ENCODE measurements at regions not wholly inside any gene's neighbourhood (a gene's known extent, or its start where the extent isn't known, plus 50 kb on each side); places are given as distances from the start of the nearest gene placed in this dataset.

GRCh38 chr2:126774761-126775160 is 118.8 kb downstream of the GYPC start:
- DNase-seq (ENCODE audit: low read depth): no peak

DNA sequence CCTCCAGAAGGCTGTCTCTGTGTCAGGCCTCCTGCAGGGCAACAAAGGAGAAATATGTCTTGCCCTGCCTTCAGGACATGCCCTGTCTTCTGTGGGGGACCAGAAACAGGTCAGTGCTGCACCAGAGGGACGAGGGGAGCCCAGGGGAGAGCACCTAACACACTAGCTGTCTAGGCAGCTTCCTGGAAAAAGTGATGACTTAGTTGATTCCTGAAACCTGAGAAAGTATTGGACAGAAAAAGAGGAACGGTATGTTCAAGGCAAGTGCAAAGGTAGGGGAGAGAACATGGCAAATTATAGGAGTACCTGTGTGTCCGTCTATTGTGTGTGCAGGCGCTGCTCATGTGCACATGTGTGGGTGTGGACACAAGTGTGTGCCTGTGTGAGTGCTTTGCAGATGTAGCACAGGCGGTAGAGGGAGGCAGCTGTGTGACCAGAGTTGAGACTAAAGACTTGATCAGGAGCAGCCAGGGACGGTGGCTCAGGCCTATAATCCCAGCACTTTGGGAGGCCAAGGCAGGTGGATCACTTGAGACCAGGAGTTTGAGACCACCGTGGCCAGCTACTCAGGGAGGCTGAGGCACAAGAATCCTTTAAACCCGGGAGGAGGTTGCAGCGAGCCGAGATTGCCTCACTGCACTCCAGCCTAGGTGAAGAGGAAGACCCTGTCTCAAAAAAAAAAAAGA is 119.5 kb downstream of the GYPC start:
- no peak for DNase-seq (ENCODE audit: low read depth)

DNA sequence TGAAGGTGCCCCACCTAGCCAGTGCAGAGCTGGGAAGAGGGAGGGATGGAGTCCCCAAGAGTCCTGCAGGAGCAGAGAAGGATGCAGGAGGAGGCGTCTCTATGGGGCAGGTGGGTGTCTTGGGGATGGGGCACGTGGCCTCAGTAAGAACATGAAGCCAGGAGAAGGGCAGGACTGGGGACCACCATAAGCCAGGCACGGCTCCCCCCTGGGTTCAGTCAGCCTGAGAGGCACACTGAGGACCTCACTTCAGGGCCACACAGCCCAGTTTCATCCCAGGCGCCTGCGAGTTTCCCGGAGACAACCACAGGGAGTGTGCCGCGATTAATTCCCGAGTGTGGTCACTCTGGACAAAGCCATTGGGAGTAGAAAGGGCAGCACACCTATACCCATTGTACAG is 120.3 kb downstream of the GYPC start:
- no peak for DNase-seq (ENCODE audit: low read depth)

GRCh38 chr2:126776692-126777619 is 121.0 kb downstream of the GYPC start:
- DNase-seq (ENCODE audit: low read depth): peak; percentile 67

GRCh38 chr2:126777620-126777978 is 121.1 kb upstream of the TEX51 start:
- DNase-seq (ENCODE audit: low read depth): no peak

GRCh38 chr2:126778561-126779501 is 119.9 kb upstream of the TEX51 start:
- no peak for DNase-seq (ENCODE audit: low read depth)

DNA sequence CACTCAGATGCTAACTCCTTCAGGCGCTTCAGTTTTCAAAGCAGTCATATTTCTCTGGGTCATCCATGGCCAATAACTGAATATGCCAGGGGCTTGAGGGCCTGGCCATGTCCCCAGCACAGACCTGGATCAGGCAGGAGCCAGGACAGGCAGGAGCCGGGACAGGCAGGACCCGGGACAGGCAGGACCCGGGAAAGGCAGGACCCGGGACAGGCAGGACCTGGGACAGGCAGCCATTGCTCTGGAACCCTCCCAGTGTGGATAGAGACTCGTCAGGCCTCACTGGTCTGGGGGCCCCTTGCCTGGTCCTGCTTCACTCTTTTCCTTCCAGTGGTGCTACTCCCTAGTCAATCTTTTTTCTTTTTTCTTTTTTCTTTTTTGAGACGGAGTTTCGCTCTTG is 117.5 kb upstream of the TEX51 start:
- no peak for DNase-seq (ENCODE audit: low read depth)

DNA sequence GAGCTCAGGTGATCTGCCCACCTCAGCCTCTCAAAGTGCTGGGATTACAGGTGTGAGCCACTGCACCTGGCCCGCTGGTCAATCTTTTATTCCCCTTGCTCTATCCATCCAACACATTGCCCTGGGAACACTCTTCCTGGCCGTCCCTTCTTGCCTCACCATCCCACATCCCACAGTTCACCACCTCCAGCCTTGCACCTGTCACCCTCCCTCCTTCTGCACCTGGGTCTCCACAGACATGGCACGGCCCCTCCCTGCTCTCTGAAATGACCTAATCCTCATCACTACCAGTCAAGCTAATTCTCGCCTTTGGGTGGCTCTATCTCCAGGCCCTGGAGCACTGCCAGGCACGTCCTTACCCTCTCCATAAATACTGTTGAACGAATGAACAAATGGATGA is 116.9 kb upstream of the TEX51 start:
- DNase-seq (ENCODE audit: low read depth): no peak

DNA sequence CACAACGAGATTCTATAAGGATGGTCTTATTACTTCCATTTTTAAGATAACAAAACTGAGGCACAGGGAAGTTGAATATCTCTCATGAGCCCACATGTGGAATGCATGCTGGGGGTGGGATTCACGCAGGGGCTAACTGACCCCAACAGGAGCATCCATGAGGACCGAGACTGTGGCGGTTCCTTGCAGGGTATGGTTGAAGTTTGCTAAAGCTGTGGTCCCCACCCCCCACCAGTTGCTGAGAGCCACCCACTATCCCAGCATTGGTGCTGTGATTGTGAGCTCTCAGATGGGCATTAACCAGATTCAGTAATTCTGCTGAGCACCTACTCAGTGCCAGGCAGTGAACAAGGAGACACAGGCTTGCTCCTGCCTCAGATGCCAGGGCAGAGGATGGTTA is 116.0 kb upstream of the TEX51 start:
- no peak for DNase-seq (ENCODE audit: low read depth)

DNA sequence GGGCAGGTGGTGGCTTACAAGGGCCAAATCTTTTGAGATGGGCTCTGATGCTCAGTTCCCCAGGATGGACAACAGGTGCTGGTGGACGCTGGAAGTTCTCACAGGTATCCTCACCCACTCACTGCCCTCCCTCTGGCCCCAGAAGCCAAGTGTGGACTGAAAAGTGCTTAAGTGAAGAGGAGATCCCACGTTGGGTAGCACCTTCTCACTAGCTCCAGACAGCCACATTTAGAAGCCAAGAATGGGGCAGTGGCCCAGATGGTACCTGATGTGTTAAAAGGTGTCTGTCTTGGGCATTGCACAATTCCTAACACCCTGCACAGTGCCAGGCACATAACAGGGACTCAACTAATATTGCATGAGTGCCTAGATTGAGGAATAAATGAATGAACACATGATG is 115.3 kb upstream of the TEX51 start:
- no peak for DNase-seq (ENCODE audit: low read depth)

- no peak for DNase-seq (ENCODE audit: low read depth)
Measured at GRCh38 chr2:126784045-126784444, 114.6 kb upstream of the TEX51 start.

GRCh38 chr2:126784621-126785020 is 114.1 kb upstream of the TEX51 start:
- DNase-seq (ENCODE audit: low read depth): no peak

DNA sequence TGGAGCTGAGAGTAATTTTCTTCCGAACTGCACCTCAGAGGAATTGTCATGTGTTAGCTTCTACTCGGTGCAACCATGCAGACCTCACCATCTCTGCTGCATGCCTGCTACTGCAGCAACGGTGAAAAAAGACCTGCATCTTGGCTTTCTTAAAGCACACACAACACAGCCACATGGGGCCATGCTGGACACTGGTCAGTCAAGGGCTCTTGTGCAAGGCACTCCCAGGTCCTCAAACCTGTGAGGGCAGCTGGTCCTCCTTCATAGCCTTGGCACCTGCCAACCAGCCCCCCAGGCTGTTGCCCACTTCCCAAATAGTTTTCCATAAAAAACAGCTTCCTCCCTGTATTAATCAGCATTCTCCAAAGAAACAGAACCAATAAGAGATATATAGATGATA is 113.5 kb upstream of the TEX51 start:
- DNase-seq (ENCODE audit: low read depth): no peak

DNA sequence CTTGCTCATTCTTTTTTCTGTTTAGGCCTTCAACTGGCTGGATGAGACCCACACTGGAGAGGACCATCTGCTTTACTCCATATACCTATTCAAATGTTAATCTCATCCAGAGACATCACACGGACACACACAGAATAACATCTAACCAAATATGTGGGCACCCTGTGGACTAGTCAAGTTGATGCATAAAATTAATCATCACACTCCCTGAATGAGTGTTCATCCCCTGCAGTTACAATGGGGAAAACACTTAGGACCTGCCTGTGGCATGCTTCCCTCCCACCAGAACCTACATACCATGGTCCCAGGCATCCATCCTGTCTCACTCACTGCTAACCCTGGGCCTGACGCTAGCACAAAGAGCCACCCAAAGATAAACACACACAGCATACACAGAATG is 112.8 kb upstream of the TEX51 start:
- no peak for DNase-seq (ENCODE audit: low read depth)

DNA sequence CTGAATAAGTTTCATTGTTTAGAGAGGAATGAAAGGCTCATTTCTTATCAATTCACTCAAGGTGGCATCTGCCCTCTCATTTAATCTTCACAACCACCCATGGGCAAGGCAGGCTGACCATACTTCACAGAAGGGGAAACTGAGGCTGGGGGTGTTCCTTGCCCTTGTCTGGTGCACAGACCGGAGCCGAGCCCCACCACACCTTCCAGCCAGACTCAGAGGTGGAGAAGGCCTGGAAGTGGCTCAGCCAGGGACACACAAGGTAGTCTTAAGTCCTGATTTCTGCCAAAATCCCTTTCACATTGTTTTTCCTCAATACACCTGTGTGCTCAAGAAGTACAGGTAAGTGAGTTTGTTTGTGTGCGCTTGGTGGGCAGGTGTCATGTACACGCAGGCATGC is 111.9 kb upstream of the TEX51 start:
- DNase-seq (ENCODE audit: low read depth): no peak

DNA sequence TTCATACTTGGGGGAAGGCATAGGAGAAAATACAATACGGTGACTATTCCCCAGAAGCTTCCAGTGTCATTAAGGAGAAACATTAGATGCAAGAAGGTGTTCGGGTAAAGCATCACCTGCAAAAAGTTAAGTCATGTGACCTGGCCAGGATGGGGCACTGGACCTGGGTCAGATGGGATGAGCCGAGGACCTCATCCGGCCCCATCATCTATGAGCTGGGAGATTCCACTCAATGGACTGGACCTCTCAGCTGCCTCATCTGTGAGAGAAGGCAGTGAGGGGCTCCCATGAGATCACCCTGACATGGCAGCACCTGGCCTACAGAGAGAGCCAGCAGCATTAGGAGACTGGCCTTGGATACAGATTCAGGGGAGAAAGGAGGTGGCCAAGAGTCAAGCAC is 111.4 kb upstream of the TEX51 start:
- no peak for DNase-seq (ENCODE audit: low read depth)

- DNase-seq (ENCODE audit: low read depth): no peak
Measured at GRCh38 chr2:126788113-126788512, 110.6 kb upstream of the TEX51 start.

GRCh38 chr2:126788652-126789051 is 110.0 kb upstream of the TEX51 start:
- DNase-seq (ENCODE audit: low read depth): no peak

DNA sequence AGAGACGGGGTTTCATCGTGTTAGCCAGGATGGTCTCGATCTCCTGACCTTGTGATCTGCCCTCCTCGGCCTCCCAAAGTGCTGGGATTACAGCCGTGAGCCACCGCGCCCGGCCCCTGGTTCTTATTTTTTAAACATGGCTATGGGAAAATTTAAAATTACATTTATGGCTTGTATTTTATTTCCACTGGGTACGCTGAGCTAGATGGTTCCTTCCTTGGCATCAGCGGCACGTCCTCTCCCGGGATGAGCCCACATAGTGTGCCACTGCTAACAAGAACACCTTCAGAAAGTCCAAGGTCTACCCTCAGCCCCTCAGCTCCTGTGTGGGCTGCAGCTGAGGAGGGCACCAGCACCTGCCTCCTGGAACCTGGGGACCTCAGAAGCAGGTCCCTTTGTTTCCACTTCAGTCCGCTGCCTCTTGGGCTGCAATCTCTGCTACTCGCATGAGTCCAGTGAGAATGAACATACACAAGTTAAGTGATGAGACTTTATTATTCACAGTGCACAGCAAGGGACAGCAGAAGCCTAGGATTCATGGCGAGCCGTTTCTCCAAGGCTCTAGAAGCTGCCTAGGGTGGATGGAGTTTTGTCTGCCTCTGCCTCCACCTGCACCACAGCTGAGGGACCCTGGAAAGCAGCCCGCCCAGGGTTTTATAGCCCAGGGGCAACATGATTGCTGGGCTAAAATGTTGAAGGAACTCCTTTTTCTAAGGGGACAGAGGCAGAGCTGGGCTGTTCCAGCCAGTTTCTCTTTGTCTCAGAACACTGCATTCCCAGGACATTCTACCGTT is 107.5 kb upstream of the TEX51 start:
- no peak for DNase-seq (ENCODE audit: low read depth)

DNA sequence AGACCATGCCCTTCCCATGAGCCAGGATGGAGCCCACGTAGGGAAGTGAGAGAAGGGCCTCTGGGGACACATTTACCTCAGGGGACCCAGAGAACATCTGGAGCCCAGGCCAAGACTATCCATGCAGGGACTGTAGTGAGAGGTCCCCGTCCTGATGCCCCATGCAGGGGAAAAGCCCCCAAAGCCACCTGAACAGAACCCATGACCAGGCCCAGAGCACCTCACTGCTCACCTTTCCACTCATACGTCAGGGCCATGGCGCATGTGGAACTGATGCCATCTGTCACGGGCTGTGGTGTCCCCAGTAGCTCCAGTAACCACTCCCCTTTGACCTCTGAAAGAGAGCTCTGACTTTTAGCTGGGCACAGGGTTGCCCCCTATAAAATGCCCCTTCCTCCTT is 106.5 kb upstream of the TEX51 start:
- no peak for DNase-seq (ENCODE audit: low read depth)

GRCh38 chr2:126792993-126793392 is 105.7 kb upstream of the TEX51 start:
- DNase-seq (ENCODE audit: low read depth): no peak

Measured in EH (cell line).